ENCODE measurements at regions not wholly inside any gene's neighbourhood (a gene's known extent, or its start where the extent isn't known, plus 50 kb on each side); places are given as distances from the start of the nearest gene placed in this dataset.

DNA sequence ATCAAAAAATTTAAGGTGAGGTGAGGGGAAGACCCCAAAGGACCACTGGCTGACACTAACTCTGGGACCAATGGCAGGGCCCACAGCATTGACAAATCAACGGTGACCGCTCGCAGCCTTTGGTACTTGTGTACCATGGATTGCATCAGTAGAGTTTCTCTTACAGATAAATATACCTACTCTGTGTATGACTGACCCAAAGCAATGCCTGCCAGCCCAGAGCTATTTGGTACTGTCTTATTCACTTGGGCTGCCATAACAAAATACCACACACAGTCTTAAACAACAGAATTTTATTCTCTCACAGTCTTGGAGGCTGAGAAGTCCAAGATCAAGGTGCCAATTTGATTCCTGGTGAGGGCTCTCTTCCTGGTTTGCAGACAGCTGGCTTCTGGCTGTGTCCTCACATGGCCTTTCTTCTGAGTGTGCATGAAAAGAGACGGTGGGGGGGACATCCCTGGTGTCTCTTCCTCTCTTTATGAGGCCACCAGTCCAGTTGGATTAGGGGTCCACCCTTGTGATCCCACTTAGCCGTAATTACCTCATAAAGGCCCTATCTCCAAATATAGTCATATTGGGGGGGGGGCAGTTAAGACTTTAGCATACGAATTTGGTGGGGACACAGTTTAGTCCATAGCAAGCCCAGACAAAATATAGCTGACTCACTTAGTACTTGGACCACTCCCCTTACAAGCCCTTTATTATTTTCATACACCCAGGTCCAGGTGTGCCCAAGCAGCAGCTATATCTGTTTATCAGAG, 336.3 kb downstream of the CD83 start:
- Histone ChIP-seq H3K4me3 (ENCODE audit: low read length) (no peak overlapping the region), H3K27ac (ENCODE audit: low read length) (no peak overlapping the region), H3K27me3 (ENCODE audit: control insufficient read depth, insufficient read depth, low read length) (no peaks in the 10 kb centered on the region), H3K4me1 (ENCODE audit: control insufficient read depth, insufficient read depth, low read length) (no peaks in the 10 kb centered on the region), H3K9me3 (ENCODE audit: control insufficient read depth, insufficient read depth, low read length) (no peaks in the 10 kb centered on the region), H3K36me3 (ENCODE audit: control insufficient read depth, insufficient read depth, low read length) (no peaks in the 10 kb centered on the region)
- DNase-seq (ENCODE audit: low read depth, low spot score), result no peak
- WGBS (ENCODE audit: insufficient coverage, insufficient read length), result no CpG with 5 or more reads among the region's 6 CpGs

DNA sequence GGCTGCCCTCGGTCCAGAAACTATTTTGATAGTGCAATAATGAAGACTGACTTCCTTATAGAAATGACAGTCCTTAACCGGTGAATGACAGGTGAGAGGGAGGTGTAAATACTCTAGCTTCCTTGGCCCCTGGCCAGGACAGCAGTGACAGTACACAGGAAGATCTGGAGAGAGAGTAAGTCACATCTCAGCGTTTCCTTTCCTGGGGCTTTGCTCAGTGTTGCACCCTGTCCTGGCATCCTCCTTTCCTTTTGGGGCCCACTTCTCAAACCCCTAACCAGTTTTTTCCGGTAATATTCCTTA, 336.9 kb downstream of the CD83 start:
- Histone ChIP-seq H3K36me3 (ENCODE audit: control insufficient read depth, insufficient read depth, low read length) (no peaks in the 10 kb centered on the region), H3K4me3 (ENCODE audit: low read length) (no peak overlapping the region), H3K4me1 (ENCODE audit: control insufficient read depth, insufficient read depth, low read length) (no peaks in the 10 kb centered on the region), H3K27ac (ENCODE audit: low read length) (no peak overlapping the region), H3K9me3 (ENCODE audit: control insufficient read depth, insufficient read depth, low read length) (no peaks in the 10 kb centered on the region), H3K27me3 (ENCODE audit: control insufficient read depth, insufficient read depth, low read length) (no peaks in the 10 kb centered on the region)
- DNase-seq (ENCODE audit: low read depth, low spot score), result no peak
- WGBS (ENCODE audit: insufficient coverage, insufficient read length), result no CpG with 5 or more reads among the region's 4 CpGs

DNA sequence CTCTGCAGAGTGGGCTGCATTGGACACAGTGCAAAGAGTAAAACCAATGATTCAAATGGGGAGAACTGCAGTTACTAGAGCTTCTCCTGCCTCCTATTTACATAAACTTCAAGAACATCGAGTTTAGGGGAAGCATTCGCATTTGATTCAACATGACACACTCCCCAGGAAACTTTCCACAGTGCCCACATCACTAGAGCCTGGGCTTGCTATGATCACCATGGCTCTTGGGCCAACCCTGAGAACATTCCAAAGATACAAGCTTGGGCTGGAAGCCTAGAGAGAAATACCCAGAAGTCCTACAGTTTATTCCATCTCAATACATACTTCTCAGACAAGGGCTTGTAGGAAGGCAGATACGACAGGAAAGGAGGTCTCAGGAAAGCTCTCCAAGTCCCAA, 337.9 kb downstream of the CD83 start:
- H3K27me3 ChIP-seq (ENCODE audit: control insufficient read depth, insufficient read depth, low read length), result no peaks in the 10 kb centered on the region
- DNase-seq (ENCODE audit: low read depth, low spot score), result no peak
- WGBS (ENCODE audit: insufficient coverage, insufficient read length), result no CpG with 5 or more reads among the region's 3 CpGs
- H3K4me3 ChIP-seq (ENCODE audit: low read length), result no peak overlapping the region
- no peak overlapping the region for H3K27ac ChIP-seq (ENCODE audit: low read length)
- no peaks in the 10 kb centered on the region for H3K36me3 ChIP-seq (ENCODE audit: control insufficient read depth, insufficient read depth, low read length)
- H3K4me1 ChIP-seq (ENCODE audit: control insufficient read depth, insufficient read depth, low read length), result no peaks in the 10 kb centered on the region
- H3K9me3 ChIP-seq (ENCODE audit: control insufficient read depth, insufficient read depth, low read length), result no peaks in the 10 kb centered on the region

DNA sequence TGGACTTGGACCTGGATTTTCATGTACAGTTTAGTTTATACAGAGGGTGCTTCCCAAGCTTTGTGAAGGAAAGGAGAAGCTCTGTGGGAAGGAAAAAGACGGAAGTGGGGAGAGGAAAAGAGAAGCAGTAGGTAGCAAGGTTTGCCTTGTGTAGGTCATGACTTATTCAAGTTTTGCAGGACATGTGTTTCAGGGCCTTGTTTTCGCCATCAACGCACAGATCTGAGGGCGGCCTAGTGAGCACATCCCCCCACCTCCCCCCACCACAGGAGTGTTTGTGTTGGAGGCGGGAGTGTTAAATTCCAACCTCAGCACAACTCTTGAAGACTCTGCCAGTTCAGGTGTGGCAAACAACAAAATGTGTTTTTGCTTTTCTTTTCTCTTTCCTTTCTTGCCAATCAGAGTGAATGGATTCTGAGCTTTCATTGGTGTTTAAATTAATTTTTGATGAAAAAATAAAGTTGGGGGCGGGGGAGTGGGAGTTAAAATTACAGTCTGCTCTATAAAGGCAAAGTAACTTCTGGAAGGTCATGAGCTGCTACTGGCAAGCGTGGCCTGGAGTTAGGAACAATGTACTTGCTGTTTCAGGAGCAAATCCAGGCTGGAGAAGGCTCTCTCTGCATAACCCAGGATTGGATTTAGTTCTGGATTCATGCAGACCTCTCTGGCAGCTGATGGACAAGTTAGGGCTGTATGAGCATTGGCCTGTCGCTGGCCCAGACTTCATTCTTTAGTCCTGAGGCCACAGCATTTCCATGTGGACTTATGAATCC, 338.5 kb downstream of the CD83 start:
- Histone ChIP-seq H3K9me3 (ENCODE audit: control insufficient read depth, insufficient read depth, low read length) (no peaks in the 10 kb centered on the region), H3K4me3 (ENCODE audit: low read length) (no peak overlapping the region), H3K4me1 (ENCODE audit: control insufficient read depth, insufficient read depth, low read length) (no peaks in the 10 kb centered on the region), H3K27ac (ENCODE audit: low read length) (no peak overlapping the region), H3K36me3 (ENCODE audit: control insufficient read depth, insufficient read depth, low read length) (no peaks in the 10 kb centered on the region), H3K27me3 (ENCODE audit: control insufficient read depth, insufficient read depth, low read length) (no peaks in the 10 kb centered on the region)
- DNase-seq (ENCODE audit: low read depth, low spot score), result no peak
- 100% methylated on average over 1 of the region's 8 CpGs for WGBS (ENCODE audit: insufficient coverage, insufficient read length)

DNA sequence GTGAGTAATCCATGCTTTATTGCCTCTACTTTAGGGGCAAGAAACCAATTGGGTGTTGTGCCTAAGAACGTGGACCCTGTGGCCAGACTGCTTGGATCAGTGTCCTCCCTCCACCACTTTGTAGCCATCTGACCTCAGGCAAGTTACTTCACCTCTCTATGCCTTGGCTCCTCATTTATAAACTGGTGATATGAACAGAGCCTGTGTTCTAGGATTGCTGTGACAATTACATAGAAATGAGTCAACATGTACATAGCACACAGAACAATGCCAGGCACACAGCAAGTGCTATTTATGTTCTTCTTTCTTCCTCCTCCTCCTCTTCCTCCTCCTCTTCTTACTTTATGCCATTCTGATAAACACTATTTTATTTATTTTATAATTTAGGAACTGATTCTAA, 339.4 kb downstream of the CD83 start:
- Histone ChIP-seq H3K9me3 (ENCODE audit: control insufficient read depth, insufficient read depth, low read length) (no peaks in the 10 kb centered on the region), H3K27me3 (ENCODE audit: control insufficient read depth, insufficient read depth, low read length) (no peaks in the 10 kb centered on the region), H3K27ac (ENCODE audit: low read length) (no peak overlapping the region), H3K36me3 (ENCODE audit: control insufficient read depth, insufficient read depth, low read length) (no peaks in the 10 kb centered on the region), H3K4me1 (ENCODE audit: control insufficient read depth, insufficient read depth, low read length) (no peaks in the 10 kb centered on the region), H3K4me3 (ENCODE audit: low read length) (no peak overlapping the region)
- no CpG with 5 or more reads among the region's 1 CpG for WGBS (ENCODE audit: insufficient coverage, insufficient read length)
- no peak for DNase-seq (ENCODE audit: low read depth, low spot score)

DNA sequence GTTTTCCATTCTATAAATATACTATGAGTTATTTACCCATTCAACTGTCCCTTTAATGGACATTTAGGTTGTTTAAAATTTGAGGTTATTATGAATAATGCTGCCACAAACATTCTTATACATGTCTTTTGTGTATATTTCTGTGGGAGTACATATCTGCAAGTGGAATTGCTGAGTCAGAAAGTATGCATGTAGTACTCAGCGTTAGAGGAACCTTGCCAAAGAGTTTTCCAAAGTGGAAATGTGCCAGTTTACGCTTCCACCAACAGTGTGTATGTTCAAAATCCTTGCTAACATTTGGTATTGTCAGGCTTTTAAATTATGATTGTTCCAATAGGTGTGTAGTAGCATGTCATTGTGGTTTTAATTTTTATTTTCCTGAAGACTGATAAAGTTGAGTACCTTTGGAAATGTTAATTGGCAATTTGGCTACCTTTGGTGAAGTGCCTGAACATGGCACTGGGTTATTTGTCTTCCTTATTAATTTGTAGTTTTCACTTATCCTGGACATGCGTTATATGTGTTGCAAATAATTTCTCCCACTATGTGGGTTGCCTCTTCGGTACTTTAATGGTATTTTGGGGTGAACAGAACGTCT, 341.2 kb downstream of the CD83 start:
- H3K36me3 ChIP-seq (ENCODE audit: control insufficient read depth, insufficient read depth, low read length), result no peaks in the 10 kb centered on the region
- no peaks in the 10 kb centered on the region for H3K9me3 ChIP-seq (ENCODE audit: control insufficient read depth, insufficient read depth, low read length)
- no peaks in the 10 kb centered on the region for H3K27me3 ChIP-seq (ENCODE audit: control insufficient read depth, insufficient read depth, low read length)
- no peak overlapping the region for H3K4me3 ChIP-seq (ENCODE audit: low read length)
- no peaks in the 10 kb centered on the region for H3K4me1 ChIP-seq (ENCODE audit: control insufficient read depth, insufficient read depth, low read length)
- DNase-seq (ENCODE audit: low read depth, low spot score), result no peak
- no peak overlapping the region for H3K27ac ChIP-seq (ENCODE audit: low read length)
- WGBS (ENCODE audit: insufficient coverage, insufficient read length), result no CpG with 5 or more reads among the region's 5 CpGs

DNA sequence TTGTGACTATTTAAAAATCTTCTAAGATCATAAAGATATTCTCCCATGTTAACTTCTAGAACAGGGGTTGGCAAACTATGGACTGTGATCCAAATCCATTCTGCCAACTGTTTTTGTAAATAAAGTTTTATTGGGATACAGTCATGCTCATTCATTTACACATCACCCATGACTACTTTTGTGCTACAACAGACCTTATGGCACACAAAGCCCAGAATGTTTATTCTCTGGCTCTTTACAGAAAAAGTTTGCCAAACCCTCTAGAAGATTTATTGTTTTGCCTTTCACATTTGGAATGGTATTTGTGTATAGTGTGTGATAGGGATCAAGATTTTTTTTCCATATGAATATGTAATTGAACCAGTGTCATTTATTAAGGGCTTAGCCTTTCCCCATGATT, 341.7 kb downstream of the CD83 start:
- Histone ChIP-seq H3K9me3 (ENCODE audit: control insufficient read depth, insufficient read depth, low read length) (no peaks in the 10 kb centered on the region), H3K27me3 (ENCODE audit: control insufficient read depth, insufficient read depth, low read length) (no peaks in the 10 kb centered on the region), H3K4me3 (ENCODE audit: low read length) (no peak overlapping the region), H3K4me1 (ENCODE audit: control insufficient read depth, insufficient read depth, low read length) (no peaks in the 10 kb centered on the region), H3K27ac (ENCODE audit: low read length) (no peak overlapping the region), H3K36me3 (ENCODE audit: control insufficient read depth, insufficient read depth, low read length) (no peaks in the 10 kb centered on the region)
- no peak for DNase-seq (ENCODE audit: low read depth, low spot score)

DNA sequence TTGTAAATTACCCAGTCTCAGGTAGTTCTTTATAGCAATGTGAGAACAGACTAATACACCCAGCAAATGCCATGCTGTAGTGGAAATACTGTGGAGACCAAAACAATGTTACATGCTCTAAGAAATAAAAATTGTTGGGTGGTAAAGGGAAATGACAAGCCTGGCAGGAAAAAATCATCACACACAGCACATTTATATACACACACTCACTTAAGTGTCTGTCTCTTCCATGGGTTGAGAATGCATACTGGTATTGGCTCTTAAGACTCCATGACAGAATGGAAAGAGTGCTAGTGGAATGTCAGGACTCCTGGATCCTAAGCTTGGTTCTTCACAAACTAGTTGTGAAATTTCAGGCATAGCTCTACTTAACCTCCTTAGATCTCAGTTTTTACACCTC, 343.0 kb downstream of the CD83 start:
- no peaks in the 10 kb centered on the region for H3K4me1 ChIP-seq (ENCODE audit: control insufficient read depth, insufficient read depth, low read length)
- no peak for DNase-seq (ENCODE audit: low read depth, low spot score)
- no peaks in the 10 kb centered on the region for H3K27me3 ChIP-seq (ENCODE audit: control insufficient read depth, insufficient read depth, low read length)
- no peaks in the 10 kb centered on the region for H3K9me3 ChIP-seq (ENCODE audit: control insufficient read depth, insufficient read depth, low read length)
- H3K36me3 ChIP-seq (ENCODE audit: control insufficient read depth, insufficient read depth, low read length), result no peaks in the 10 kb centered on the region
- no peak overlapping the region for H3K4me3 ChIP-seq (ENCODE audit: low read length)
- H3K27ac ChIP-seq (ENCODE audit: low read length), result no peak overlapping the region

DNA sequence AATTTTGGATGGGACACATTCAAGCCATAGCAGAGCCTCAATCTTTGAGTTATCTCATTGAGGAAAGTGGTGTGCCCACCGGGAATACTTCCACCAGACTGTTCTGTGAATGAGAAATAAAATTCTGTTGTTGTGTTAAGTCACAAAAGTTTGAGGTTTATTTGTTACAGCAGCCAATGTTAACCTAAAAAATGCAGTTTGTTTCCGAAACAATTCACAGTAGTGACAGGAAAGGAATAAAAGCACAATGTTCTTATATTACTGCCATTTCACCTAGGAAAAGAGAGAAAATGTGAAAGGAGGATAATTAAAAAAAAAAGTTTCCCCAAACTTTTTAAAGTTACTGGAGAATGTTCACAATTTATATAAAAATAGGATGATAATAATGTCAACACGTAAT, 344.6 kb downstream of the CD83 start:
- Histone ChIP-seq H3K27ac (ENCODE audit: low read length) (no peak overlapping the region), H3K9me3 (ENCODE audit: control insufficient read depth, insufficient read depth, low read length) (no peaks in the 10 kb centered on the region), H3K27me3 (ENCODE audit: control insufficient read depth, insufficient read depth, low read length) (no peaks in the 10 kb centered on the region), H3K36me3 (ENCODE audit: control insufficient read depth, insufficient read depth, low read length) (no peaks in the 10 kb centered on the region), H3K4me1 (ENCODE audit: control insufficient read depth, insufficient read depth, low read length) (no peaks in the 10 kb centered on the region), H3K4me3 (ENCODE audit: low read length) (no peak overlapping the region)
- no peak for DNase-seq (ENCODE audit: low read depth, low spot score)
- WGBS (ENCODE audit: insufficient coverage, insufficient read length), result no CpG with 5 or more reads among the region's 3 CpGs

DNA sequence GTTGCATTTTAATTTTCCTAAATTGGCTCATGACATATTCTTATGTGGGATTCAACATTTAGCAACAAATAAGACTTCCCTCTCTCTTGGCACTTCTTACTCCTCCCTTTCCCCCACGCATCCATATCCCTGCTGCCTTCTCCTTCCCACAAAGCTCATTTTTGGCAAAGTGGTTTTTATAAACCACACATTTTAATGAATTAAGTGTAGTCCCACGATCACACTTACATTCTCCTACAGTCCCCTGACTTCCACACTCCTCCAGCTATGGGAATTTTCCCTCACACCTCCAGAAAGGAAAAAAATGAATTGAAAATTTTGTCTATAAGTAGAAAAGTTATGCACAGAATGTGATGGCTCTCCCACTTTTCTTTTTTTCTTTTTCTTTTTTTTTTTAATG, 345.0 kb downstream of the CD83 start:
- DNase-seq (ENCODE audit: low read depth, low spot score), result no peak
- no peak overlapping the region for H3K27ac ChIP-seq (ENCODE audit: low read length)
- no CpG with 5 or more reads among the region's 2 CpGs for WGBS (ENCODE audit: insufficient coverage, insufficient read length)
- H3K27me3 ChIP-seq (ENCODE audit: control insufficient read depth, insufficient read depth, low read length), result no peaks in the 10 kb centered on the region
- H3K4me1 ChIP-seq (ENCODE audit: control insufficient read depth, insufficient read depth, low read length), result no peaks in the 10 kb centered on the region
- no peaks in the 10 kb centered on the region for H3K36me3 ChIP-seq (ENCODE audit: control insufficient read depth, insufficient read depth, low read length)
- no peak overlapping the region for H3K4me3 ChIP-seq (ENCODE audit: low read length)
- no peaks in the 10 kb centered on the region for H3K9me3 ChIP-seq (ENCODE audit: control insufficient read depth, insufficient read depth, low read length)

DNA sequence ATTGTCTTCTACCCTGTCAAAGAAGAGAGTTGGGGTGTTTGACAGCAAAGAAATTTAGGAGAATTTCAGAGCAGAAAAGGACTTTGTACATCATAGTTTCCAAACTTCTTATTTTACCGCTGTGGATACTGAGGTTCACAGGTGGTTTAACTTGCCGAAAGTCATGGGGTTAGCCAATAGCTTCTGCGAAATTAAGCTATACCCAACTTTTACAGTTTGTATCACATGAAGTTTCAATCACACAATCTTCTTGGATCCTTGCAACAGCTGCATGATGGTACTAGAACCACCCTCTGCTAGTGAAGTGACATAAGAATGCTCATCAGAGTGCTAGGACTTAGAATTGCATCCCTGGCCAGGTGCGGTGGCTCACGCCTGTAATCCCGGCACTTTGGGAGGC, 345.5 kb downstream of the CD83 start:
- no CpG with 5 or more reads among the region's 6 CpGs for WGBS (ENCODE audit: insufficient coverage, insufficient read length)

More for the DNA sequence above, 345.5 kb downstream of the CD83 start:
- Histone ChIP-seq H3K4me3 (ENCODE audit: low read length) (no peak overlapping the region), H3K27ac (ENCODE audit: low read length) (no peak overlapping the region), H3K27me3 (ENCODE audit: control insufficient read depth, insufficient read depth, low read length) (no peaks in the 10 kb centered on the region), H3K4me1 (ENCODE audit: control insufficient read depth, insufficient read depth, low read length) (no peaks in the 10 kb centered on the region), H3K36me3 (ENCODE audit: control insufficient read depth, insufficient read depth, low read length) (no peaks in the 10 kb centered on the region), H3K9me3 (ENCODE audit: control insufficient read depth, insufficient read depth, low read length) (no peaks in the 10 kb centered on the region)
- no peak for DNase-seq (ENCODE audit: low read depth, low spot score)
